Parathyroid adenoma (tissue), 2 donors: ENCODE measurements at regions not wholly inside any gene's neighbourhood (a gene's known extent, or its start where the extent isn't known, plus 50 kb on each side); places are given as distances from the start of the nearest gene placed in this dataset.

Experiments used
- H2AFZ ChIP-seq: fragments of 300-600 bp; sonication (generic); one replicate; pipeline ENCODE4 v1.7.0; 2017; ENCODE audit warnings: antibody characterized with exemption, mild to moderate bottlenecking
- H3K27ac ChIP-seq: fragments of 300-600 bp; sonication (generic); one replicate; pipeline ENCODE4 v1.7.0; 2017
- H3K27me3 ChIP-seq: fragments of 300-600 bp; sonication (generic); one replicate; pipeline ENCODE4 v1.7.0; 2017; ENCODE audit warnings: low read length; ENCODE audit not compliant: control insufficient read depth, insufficient read depth
- H3K36me3 ChIP-seq: fragments of 300-600 bp; sonication (generic); one replicate; pipeline ENCODE4 v1.7.0; 2017; ENCODE audit warnings: low read length; ENCODE audit not compliant: control insufficient read depth, insufficient read depth
- H3K4me1 ChIP-seq: fragments of 300-600 bp; sonication (generic); one replicate; pipeline ENCODE4 v1.7.0; 2017; ENCODE audit warnings: control low read depth
- H3K4me2 ChIP-seq: fragments of 300-600 bp; sonication (generic); one replicate; pipeline ENCODE4 v1.7.0; 2017; ENCODE audit warnings: low read length
- H3K4me3 ChIP-seq: fragments of 300-600 bp; sonication (generic); one replicate; pipeline ENCODE4 v1.7.0; 2017; ENCODE audit warnings: low read depth, low read length
- H3K79me2 ChIP-seq: fragments of 300-600 bp; sonication (generic); one replicate; pipeline ENCODE4 v1.7.0; 2017; ENCODE audit warnings: control low read depth
- H3K9ac ChIP-seq: fragments of 300-600 bp; sonication (generic); one replicate; pipeline ENCODE4 v1.7.0; 2017; ENCODE audit warnings: mild to moderate bottlenecking
- H3K9me3 ChIP-seq: fragments of 300-600 bp; sonication (generic); one replicate; pipeline ENCODE4 v1.7.0; 2017; ENCODE audit warnings: low read length; ENCODE audit not compliant: control insufficient read depth
- CTCF ChIP-seq: fragments of 300-600 bp; sonication (generic); IDR thresholded peaks from one replicate; pipeline ENCODE4 v1.7.0; 2017; ENCODE audit warnings: antibody characterized with exemption, mild to moderate bottlenecking
- donor health status: primary hyperparathyroidism.

GRCh38 chr5:155389498-155389897 is 375.9 kb downstream of the KIF4B start:
- Histone ChIP-seq H3K9ac (no peak overlapping the region), H3K79me2 (no peaks in the 10 kb centered on the region), H3K4me3 (no peak overlapping the region), H3K27me3 (no peaks in the 10 kb centered on the region), H3K4me2 (no peak overlapping the region), H3K9me3 (no peaks in the 10 kb centered on the region), H3K27ac (no peak overlapping the region), H3K4me1 (no peaks in the 10 kb centered on the region), H3K36me3 (no peaks in the 10 kb centered on the region), H2AFZ (no peak overlapping the region)
- TF ChIP-seq CTCF: no peak

- no peak overlapping the region for H3K4me2 ChIP-seq
- H3K36me3 ChIP-seq: no peaks in the 10 kb centered on the region
- H3K9me3 ChIP-seq: no peaks in the 10 kb centered on the region
- H3K27me3 ChIP-seq: no peaks in the 10 kb centered on the region
- TF ChIP-seq CTCF: no peak
- no peaks in the 10 kb centered on the region for H3K4me1 ChIP-seq
- no peak overlapping the region for H2AFZ ChIP-seq
- H3K9ac ChIP-seq: no peak overlapping the region
- H3K27ac ChIP-seq: no peak overlapping the region
- H3K4me3 ChIP-seq: no peak overlapping the region
- no peaks in the 10 kb centered on the region for H3K79me2 ChIP-seq
Observed at GRCh38 chr5:155394727-155395126, 381.2 kb downstream of the KIF4B start.

- TF ChIP-seq CTCF: no peak
- no peak overlapping the region for H3K4me3 ChIP-seq
- H3K27me3 ChIP-seq: no peaks in the 10 kb centered on the region
- H3K36me3 ChIP-seq: no peaks in the 10 kb centered on the region
- no peak overlapping the region for H3K27ac ChIP-seq
- no peak overlapping the region for H3K4me2 ChIP-seq
- no peak overlapping the region for H2AFZ ChIP-seq
- no peaks in the 10 kb centered on the region for H3K4me1 ChIP-seq
- H3K79me2 ChIP-seq: no peaks in the 10 kb centered on the region
- H3K9me3 ChIP-seq: no peaks in the 10 kb centered on the region
- no peak overlapping the region for H3K9ac ChIP-seq
Observed at GRCh38 chr5:155402927-155403640, 389.5 kb downstream of the KIF4B start.

GRCh38 chr5:155406815-155407214 is 393.3 kb downstream of the KIF4B start:
- Histone ChIP-seq H3K79me2 (no peaks in the 10 kb centered on the region), H3K27ac (no peak overlapping the region), H3K4me2 (no peak overlapping the region), H3K9ac (no peak overlapping the region), H3K4me1 (no peaks in the 10 kb centered on the region), H3K9me3 (no peaks in the 10 kb centered on the region), H3K36me3 (no peaks in the 10 kb centered on the region), H2AFZ (no peak overlapping the region), H3K27me3 (no peaks in the 10 kb centered on the region), H3K4me3 (no peak overlapping the region)
- no peak for TF ChIP-seq CTCF

GRCh38 chr5:155408465-155408864 is 394.9 kb downstream of the KIF4B start:
- Histone ChIP-seq H3K4me3 (no peak overlapping the region), H3K4me2 (no peak overlapping the region), H3K27me3 (no peaks in the 10 kb centered on the region), H3K79me2 (no peaks in the 10 kb centered on the region), H3K27ac (no peak overlapping the region), H3K9ac (no peak overlapping the region), H3K4me1 (no peaks in the 10 kb centered on the region), H3K9me3 (no peaks in the 10 kb centered on the region), H3K36me3 (no peaks in the 10 kb centered on the region), H2AFZ (no peak overlapping the region)
- no peak for TF ChIP-seq CTCF
